ENCODE measurements at regions not wholly inside any gene's neighbourhood (a gene's known extent, or its start where the extent isn't known, plus 50 kb on each side); places are given as distances from the start of the nearest gene placed in this dataset.

DNA sequence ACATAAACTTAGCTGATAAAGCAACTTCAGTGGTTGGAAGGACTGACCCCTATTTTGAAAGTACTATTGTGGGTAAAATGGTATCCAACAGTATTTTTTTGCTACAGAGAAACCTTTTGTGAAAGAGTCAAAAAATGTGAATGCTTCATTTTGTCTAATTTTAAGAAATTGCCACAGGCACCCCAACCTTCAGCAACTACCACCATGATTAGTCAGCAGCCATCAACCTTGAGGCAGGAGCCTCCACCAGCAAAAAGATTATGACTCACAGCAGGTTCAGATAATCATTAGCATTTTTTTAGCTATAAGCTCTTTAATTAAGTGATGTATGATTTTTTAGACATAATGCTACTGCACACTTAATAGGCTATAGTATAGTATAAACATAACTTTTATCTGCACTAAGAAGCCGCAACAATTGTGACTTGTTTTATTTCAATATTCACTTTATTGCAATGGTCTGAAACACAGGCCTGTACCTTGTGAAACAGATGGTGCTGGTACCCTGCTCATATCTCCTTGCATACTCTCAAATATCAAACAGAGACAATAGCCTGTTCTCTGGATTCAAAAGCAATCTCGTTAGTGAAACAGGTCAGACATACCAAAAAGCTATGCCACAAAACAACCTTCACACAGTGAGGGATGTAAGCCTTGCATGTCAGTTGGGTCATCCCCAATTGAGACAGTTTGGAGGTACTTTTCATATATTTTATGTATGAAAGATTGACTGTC, 261.2 kb upstream of the FAM174A start:
- no peak for DNase-seq (ENCODE audit: low read depth)
- TF ChIP-seq, protein P1, sequence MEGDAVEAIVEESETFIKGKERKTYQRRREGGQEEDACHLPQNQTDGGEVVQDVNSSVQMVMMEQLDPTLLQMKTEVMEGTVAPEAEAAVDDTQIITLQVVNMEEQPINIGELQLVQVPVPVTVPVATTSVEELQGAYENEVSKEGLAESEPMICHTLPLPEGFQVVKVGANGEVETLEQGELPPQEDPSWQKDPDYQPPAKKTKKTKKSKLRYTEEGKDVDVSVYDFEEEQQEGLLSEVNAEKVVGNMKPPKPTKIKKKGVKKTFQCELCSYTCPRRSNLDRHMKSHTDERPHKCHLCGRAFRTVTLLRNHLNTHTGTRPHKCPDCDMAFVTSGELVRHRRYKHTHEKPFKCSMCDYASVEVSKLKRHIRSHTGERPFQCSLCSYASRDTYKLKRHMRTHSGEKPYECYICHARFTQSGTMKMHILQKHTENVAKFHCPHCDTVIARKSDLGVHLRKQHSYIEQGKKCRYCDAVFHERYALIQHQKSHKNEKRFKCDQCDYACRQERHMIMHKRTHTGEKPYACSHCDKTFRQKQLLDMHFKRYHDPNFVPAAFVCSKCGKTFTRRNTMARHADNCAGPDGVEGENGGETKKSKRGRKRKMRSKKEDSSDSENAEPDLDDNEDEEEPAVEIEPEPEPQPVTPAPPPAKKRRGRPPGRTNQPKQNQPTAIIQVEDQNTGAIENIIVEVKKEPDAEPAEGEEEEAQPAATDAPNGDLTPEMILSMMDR (conservative IDR thresholded peaks at IDR 0.05; ENCODE audit: low read depth, low read length), result no peak
- no peak overlapping the region for H3K4me3 ChIP-seq (ENCODE audit: low read depth, low read length)

DNA sequence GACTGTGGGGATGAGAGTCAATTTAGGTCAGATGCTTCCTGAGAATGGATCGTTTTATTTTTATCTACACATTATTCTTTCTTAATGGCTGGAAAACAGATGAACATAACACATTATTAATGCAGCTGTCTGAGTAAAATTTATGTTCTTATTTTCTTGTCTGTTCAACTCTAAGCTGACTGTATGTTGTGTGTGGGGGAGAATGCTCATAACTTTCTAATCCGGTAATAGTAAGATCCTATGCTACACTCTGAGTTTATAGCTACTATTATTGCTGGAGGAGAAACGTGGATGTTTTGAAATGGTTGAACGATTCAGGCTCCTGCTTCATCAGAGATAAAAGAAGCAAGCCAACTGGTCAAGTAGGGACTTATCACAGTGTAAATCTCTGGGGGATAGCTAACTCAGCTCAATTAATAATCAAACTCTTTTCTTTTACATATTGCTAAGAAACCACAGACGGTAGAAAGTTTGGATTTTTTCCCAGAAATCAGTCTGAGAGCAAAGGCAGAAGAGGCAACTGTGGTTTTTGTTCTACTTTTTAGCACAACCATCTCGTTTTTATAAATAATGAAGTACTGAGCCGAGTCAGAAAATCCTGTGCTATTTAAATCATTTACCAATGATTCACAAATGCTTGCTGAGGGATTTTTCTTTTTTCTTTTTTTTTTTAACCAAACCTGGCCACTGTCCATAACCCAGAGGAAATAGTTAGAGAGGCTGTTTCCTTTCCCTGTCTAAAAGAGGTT, 265.0 kb upstream of the FAM174A start:
- TF ChIP-seq, protein P1 (conservative IDR thresholded peaks at IDR 0.05; ENCODE audit: low read depth, low read length), result no peak
- H3K4me3 ChIP-seq (ENCODE audit: low read depth, low read length), result no peak overlapping the region
- peak; percentile 87 for DNase-seq (ENCODE audit: low read depth)

DNA sequence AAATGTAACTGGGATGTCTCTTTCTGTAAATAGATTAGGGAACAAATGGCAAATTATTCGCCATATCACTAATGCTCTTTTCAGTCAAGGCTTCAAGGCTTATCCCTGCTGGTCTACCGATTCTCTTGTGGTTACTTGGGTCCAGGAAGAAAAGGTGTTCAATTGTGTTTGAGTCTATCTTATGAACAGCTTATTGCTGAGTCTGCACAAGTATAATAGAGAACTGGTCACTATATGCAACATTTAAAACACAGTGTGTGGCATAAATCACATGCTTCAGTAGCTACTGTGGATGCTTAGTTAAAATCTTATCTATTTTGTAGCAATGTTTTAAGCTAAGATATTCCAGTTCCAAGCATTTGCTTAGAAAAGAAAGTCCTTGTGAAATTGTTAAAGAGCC, 274.2 kb upstream of the FAM174A start:
- TF ChIP-seq, protein P1 (conservative IDR thresholded peaks at IDR 0.05; ENCODE audit: low read depth, low read length), result no peak
- no peak for DNase-seq (ENCODE audit: low read depth)
- H3K4me3 ChIP-seq (ENCODE audit: low read depth, low read length), result no peak overlapping the region

DNA sequence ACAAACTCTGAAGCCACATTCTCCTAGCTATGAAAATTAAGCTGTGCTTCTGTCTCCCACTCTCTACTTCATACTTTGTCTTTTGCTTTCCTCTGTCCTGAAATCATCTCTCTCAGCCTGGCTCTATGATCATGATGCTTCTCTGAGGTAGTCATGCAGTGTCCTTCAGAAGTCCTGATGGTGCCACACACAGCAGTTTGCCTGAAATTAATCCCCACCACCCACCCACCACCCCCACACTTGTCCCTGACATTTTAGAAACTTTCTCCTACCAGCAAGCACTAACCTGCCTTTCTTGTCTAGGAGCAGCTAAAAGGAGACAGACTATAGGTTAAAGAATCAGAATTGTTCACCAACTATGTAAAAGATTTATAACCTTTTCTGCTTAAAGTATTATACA, 282.2 kb upstream of the FAM174A start:
- H3K4me3 ChIP-seq (ENCODE audit: low read depth, low read length), result no peak overlapping the region
- TF ChIP-seq, protein P1 (conservative IDR thresholded peaks at IDR 0.05; ENCODE audit: low read depth, low read length), result no peak
- DNase-seq (ENCODE audit: low read depth), result no peak

DNA sequence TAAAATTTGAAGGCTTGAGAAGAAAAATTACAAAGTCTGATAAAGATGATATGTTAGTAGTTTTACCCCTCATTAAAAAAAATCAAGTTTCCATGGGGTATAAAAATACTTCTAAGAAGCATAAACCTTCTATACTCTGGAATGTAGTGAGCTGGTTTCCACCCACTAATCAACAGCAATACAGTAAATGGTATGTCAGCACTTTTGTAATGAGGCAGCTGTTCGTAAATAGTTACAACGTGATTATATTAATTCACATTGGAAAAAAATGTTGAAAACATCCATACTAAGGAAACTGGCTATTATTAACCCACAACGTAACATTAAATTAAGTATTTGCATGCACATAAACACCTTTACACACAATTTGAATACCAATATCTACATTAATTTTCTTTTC, 283.1 kb upstream of the FAM174A start:
- DNase-seq (ENCODE audit: low read depth), result no peak
- H3K4me3 ChIP-seq (ENCODE audit: low read depth, low read length), result no peak overlapping the region
- TF ChIP-seq, protein P1 (conservative IDR thresholded peaks at IDR 0.05; ENCODE audit: low read depth, low read length), result no peak

DNA sequence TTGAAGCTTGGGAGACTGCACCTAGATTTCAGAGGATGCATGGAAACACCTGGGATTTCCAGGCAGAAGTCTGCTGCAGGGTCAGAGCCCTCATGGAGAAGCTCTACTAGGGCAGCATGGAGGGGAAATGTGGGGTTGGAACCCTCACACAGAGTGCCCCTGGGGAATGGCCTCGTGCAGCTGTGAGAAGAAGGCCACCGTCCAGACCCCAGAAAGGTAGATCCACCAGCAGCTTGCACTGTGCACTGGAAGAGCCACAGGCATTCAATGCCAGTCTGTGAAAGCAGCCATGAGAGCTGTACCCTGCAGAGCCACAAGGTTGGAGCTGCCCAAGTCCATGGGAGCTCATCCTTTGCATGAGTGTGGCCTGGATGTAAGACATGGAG, 285.3 kb upstream of the FAM174A start:
- TF ChIP-seq, protein P1 (conservative IDR thresholded peaks at IDR 0.05; ENCODE audit: low read depth, low read length), result no peak
- DNase-seq (ENCODE audit: low read depth), result no peak
- no peak overlapping the region for H3K4me3 ChIP-seq (ENCODE audit: low read depth, low read length)
